ENCODE measurements at regions not wholly inside any gene's neighbourhood (a gene's known extent, or its start where the extent isn't known, plus 50 kb on each side); places are given as distances from the start of the nearest gene placed in this dataset.

DNA sequence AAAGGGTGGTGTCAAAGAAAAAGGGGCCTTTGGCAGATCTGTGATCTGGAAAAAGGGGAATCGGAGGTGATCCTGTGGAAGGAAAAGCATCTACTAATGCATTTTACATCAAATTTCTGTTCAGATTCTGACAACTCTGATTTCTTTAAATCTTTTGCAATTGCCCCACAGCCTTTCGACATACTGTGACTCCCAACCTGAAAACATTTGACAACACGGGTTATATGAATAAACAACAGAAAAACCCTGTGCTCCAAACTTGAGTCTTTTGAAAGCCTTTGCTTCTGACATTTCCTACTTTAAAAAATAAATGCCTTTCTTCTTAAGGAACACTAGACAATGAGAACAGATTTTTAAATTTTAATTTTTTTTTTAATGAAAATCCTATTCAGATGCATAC, 231.9 kb upstream of the HMGA2 start:
- TF ChIP-seq, protein P1, sequence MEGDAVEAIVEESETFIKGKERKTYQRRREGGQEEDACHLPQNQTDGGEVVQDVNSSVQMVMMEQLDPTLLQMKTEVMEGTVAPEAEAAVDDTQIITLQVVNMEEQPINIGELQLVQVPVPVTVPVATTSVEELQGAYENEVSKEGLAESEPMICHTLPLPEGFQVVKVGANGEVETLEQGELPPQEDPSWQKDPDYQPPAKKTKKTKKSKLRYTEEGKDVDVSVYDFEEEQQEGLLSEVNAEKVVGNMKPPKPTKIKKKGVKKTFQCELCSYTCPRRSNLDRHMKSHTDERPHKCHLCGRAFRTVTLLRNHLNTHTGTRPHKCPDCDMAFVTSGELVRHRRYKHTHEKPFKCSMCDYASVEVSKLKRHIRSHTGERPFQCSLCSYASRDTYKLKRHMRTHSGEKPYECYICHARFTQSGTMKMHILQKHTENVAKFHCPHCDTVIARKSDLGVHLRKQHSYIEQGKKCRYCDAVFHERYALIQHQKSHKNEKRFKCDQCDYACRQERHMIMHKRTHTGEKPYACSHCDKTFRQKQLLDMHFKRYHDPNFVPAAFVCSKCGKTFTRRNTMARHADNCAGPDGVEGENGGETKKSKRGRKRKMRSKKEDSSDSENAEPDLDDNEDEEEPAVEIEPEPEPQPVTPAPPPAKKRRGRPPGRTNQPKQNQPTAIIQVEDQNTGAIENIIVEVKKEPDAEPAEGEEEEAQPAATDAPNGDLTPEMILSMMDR (IDR thresholded peaks at IDR 0.05): no peak

DNA sequence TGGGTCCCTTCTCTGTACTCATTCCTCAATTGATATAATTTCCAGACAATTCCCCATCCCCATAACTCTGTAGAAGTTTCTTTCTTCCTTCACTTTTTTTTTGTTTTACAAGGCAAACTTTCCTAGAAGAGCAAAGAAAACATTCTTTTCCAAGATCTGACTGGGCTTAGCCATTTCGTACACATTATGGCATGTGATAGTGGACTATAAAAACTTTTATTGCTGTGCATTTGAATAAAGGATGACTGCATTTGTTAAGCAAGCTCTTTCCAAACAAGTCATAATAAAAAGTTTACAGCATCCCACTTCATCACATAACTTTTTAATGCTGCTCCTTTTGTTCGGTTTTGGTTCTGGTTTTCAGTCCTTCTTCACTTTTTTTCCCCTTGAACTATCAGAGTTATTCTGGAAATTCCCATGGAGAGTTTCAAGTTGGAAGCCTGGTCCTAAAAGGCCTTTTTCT, 231.0 kb upstream of the HMGA2 start:
- TF ChIP-seq, protein P1 (IDR thresholded peaks at IDR 0.05): no peak

DNA sequence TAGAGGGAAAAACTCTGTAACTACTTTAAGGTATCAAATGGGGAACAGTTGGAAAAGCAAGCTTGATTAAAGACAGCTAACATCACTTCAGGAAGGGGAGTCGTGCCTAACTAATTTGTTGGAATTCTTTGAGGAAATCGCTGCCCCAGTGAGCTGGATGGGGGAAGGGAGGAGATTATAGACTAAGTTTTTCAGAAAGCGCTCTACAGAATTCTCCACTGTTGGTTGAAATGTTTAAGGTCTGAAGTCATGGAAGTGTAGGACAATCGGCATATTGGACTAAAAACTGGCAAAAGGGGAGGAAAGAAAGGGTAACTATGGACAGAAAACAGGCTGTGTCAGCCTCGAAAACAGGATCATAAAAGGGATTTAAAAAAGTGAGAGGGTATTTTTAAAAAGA, 229.9 kb upstream of the HMGA2 start:
- TF ChIP-seq, protein P1 (IDR thresholded peaks at IDR 0.05): no peak

DNA sequence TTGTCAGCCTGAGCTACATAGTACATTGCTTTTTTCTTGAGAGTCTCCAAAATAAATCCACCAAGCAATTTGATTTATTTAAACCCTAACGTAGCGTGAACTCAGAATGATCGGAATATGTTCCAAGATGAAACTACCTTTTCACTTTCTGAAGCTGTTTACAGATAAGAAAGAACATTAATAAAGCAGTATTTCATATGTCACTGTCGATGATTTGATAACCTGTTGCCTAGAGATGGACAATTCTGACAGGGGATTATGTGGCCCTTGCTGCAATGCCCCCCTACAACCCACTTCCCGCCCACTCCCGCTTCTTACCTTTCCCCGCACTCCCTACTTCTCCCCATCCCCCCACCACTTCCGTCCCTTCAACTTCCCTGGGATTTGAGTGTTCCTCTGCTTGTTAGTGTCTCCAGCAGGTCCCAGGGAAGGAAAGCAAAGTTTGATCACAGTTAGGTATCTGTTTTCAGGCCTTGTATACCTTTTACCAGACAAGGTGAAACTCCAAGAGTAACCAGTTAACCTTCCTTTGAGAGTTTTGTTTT, 229.2 kb upstream of the HMGA2 start:
- TF ChIP-seq, protein P1 (IDR thresholded peaks at IDR 0.05): no peak

DNA sequence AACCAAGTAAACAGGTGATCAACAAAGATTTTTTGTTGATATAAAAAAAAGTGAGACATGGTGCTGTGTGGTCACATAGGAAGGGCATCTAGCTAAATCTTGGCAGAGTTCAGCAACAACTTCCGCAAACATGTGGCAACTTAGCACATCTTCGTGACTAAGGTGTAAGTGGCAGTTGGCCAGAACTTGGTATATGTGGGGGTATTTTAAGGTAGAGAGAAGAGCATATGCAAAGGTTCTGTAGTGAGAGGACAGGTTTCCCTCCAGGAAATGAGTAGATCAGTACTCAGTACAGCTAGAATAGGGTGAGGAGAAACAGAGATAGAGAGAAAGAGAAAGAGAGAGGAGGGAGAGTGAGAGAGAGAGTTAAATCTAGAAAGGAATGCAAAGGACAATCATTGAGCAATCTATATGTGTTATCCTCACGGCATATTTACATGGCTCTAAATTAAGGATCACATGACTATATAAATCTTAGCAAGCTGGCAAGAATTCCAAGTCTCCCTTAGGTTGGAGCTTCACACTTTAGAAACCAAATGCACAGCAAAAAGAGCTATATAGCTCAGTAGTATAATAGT, 227.7 kb upstream of the HMGA2 start:
- TF ChIP-seq, protein P1 (IDR thresholded peaks at IDR 0.05): no peak

DNA sequence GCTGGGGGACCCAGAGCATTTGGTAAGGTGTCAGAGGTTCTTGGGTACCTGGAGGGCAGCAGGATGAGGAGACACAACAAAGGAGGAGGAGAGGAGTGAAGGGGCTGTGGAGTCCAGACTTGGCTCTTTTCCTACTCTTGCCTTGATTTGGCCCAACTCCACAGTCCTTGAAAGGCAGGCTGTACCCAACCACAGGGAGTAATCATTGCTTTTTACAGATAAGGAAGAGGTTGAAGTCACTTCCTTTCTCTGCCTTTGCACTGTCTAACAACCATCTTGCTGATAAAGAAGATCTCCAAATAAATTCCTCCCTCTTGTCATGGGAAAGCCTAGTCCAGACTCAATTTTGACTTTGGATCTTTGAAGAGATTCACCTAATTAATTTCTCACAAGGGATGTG, 226.8 kb upstream of the HMGA2 start:
- TF ChIP-seq, protein P1 (IDR thresholded peaks at IDR 0.05): no peak

DNA sequence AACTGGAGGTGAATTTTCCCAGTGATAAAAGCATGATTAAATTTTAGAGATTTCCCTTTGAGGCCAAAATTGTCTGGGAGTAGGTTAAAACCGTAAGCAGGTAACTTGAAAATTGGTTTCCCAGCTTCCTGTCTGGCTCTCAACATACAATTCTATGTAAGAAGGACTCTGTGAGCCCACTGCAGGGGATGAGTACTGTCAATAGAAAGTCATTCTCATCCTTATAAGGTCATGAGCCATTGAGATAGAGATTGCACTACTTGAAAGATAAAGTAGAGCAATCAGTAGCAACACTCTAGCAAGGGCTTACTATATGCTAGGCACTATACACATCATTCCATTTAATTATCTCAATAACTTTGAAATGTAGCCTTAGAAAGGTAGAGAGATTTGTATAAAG, 225.6 kb upstream of the HMGA2 start:
- TF ChIP-seq, protein P1 (IDR thresholded peaks at IDR 0.05): no peak

DNA sequence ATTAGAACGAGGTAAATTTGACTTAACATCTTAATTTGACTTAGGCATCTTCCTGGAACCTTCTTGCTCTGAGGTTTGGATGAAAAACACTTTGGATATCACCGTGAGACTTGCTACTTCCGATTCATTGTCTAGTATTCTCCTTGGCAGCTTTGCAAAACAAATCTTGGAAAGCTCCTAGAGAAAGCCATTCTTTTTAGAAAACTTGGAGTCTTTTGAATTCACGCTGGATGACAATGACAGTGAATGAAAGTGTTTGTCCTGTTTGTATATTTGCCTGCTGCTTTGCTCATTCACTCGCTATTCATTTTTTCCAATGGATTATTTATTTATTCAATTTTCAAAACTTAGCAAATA, 222.1 kb upstream of the HMGA2 start:
- TF ChIP-seq, protein P1 (IDR thresholded peaks at IDR 0.05): no peak

Data from LNCAP (cell line).